ENCODE measurements at regions not wholly inside any gene's neighbourhood (a gene's known extent, or its start where the extent isn't known, plus 50 kb on each side); places are given as distances from the start of the nearest gene placed in this dataset.

GRCh38 chr18:44065206-44065605, 615.5 kb upstream of the SETBP1 start:
- FAIRE-seq = no peak
- no peaks in the 10 kb centered on the region for H3K9me3 ChIP-seq (ENCODE audit: control insufficient read depth, low read depth, low read length)
- no peaks in the 10 kb centered on the region for H3K4me1 ChIP-seq (ENCODE audit: control insufficient read depth, extremely low read depth, insufficient read depth, low read length)
- dilution Hi-C loops (cut with MboI; ENCODE audit: extremely low pct_ligation_motif_present, low sequenced_read_pairs) = no loop called here
- no peaks in the 10 kb centered on the region for H3K27me3 ChIP-seq (ENCODE audit: control insufficient read depth, extremely low read depth, insufficient read depth, low read length)
- no peaks in the 10 kb centered on the region for H4K20me1 ChIP-seq (ENCODE audit: control insufficient read depth, extremely low read depth, insufficient read depth, low read length)
- no peak for TF ChIP-seq EZH2 (IDR thresholded peaks at IDR 0.05; ENCODE audit: low read length)
- no peak for TF ChIP-seq CTCF (optimal IDR thresholded peaks at IDR 0.05 in 1 of 3, IDR thresholded peaks at IDR 0.05 in 1 of 3, conservative IDR thresholded peaks at IDR 0.05 in 1 of 3; ENCODE audit: extremely low read depth in 1 of 3, insufficient read depth in 2 of 3, low read length in 3 of 3)
- H3K9ac ChIP-seq (ENCODE audit: control insufficient read depth, extremely low read depth, insufficient read depth, low read length) = no peak overlapping the region
- no peaks in the 10 kb centered on the region for H3K36me3 ChIP-seq (ENCODE audit: control insufficient read depth in 2 of 2, extremely low read depth in 1 of 2, insufficient read depth in 2 of 2, low read length in 2 of 2)
- H3K79me2 ChIP-seq (ENCODE audit: control insufficient read depth, insufficient read depth, low read length) = no peaks in the 10 kb centered on the region
- H3K27ac ChIP-seq (ENCODE audit: control insufficient read depth, insufficient read depth, low read length) = no peak overlapping the region
- no peak overlapping the region for H3K4me2 ChIP-seq (ENCODE audit: control insufficient read depth, extremely low read depth, insufficient read depth, low read depth, low read length)
- no peaks in the 10 kb centered on the region for H3K9me1 ChIP-seq (ENCODE audit: control insufficient read depth, extremely low read depth, insufficient read depth, low read length)
- H3K4me3 ChIP-seq (ENCODE audit: control insufficient read depth in 2 of 3, extremely low read depth in 1 of 3, insufficient read depth in 2 of 3, low read depth in 1 of 3, low read length in 3 of 3) = no peak overlapping the region
- DNase-seq (ENCODE audit: low read depth, low spot score) = no peak
- no peak overlapping the region for H2AFZ ChIP-seq (ENCODE audit: control insufficient read depth, low read length)

GRCh38 chr18:44066541-44066940, 614.1 kb upstream of the SETBP1 start:
- TF ChIP-seq EZH2 (IDR thresholded peaks at IDR 0.05; ENCODE audit: low read length) = no peak
- TF ChIP-seq CTCF (optimal IDR thresholded peaks at IDR 0.05 in 1 of 3, IDR thresholded peaks at IDR 0.05 in 1 of 3, conservative IDR thresholded peaks at IDR 0.05 in 1 of 3; ENCODE audit: extremely low read depth in 1 of 3, insufficient read depth in 2 of 3, low read length in 3 of 3) = no peak
- Histone ChIP-seq H3K27me3 (ENCODE audit: control insufficient read depth, extremely low read depth, insufficient read depth, low read length) (no peaks in the 10 kb centered on the region), H3K9me1 (ENCODE audit: control insufficient read depth, extremely low read depth, insufficient read depth, low read length) (no peaks in the 10 kb centered on the region), H3K4me2 (ENCODE audit: control insufficient read depth, extremely low read depth, insufficient read depth, low read depth, low read length) (no peak overlapping the region), H3K4me1 (ENCODE audit: control insufficient read depth, extremely low read depth, insufficient read depth, low read length) (no peaks in the 10 kb centered on the region), H4K20me1 (ENCODE audit: control insufficient read depth, extremely low read depth, insufficient read depth, low read length) (no peaks in the 10 kb centered on the region), H3K27ac (ENCODE audit: control insufficient read depth, insufficient read depth, low read length) (no peak overlapping the region), H3K79me2 (ENCODE audit: control insufficient read depth, insufficient read depth, low read length) (no peaks in the 10 kb centered on the region), H3K36me3 (ENCODE audit: control insufficient read depth in 2 of 2, extremely low read depth in 1 of 2, insufficient read depth in 2 of 2, low read length in 2 of 2) (no peaks in the 10 kb centered on the region), H2AFZ (ENCODE audit: control insufficient read depth, low read length) (no peak overlapping the region), H3K4me3 (ENCODE audit: control insufficient read depth in 2 of 3, extremely low read depth in 1 of 3, insufficient read depth in 2 of 3, low read depth in 1 of 3, low read length in 3 of 3) (no peak overlapping the region), H3K9ac (ENCODE audit: control insufficient read depth, extremely low read depth, insufficient read depth, low read length) (no peak overlapping the region), H3K9me3 (ENCODE audit: control insufficient read depth, low read depth, low read length) (no peaks in the 10 kb centered on the region)
- dilution Hi-C loops (cut with MboI; ENCODE audit: extremely low pct_ligation_motif_present, low sequenced_read_pairs) = no loop called here
- FAIRE-seq (no peak), DNase-seq (ENCODE audit: low read depth, low spot score) (no peak)

Measured in keratinocyte (primary cell).